K562 (cell line): ENCODE measurements at regions not wholly inside any gene's neighbourhood (a gene's known extent, or its start where the extent isn't known, plus 50 kb on each side); places are given as distances from the start of the nearest gene placed in this dataset.

Source experiments
- CBX5 ChIP-seq: IDR thresholded peaks from 2 replicates; pipeline ENCODE4 v1.6.1; 2014; ENCODE audit warnings: low read depth, borderline replicate concordance
- CHD2 ChIP-seq: IDR thresholded peaks from 2 replicates; pipeline ENCODE4 v1.6.1; 2011; ENCODE audit warnings: low read depth, low read length
- KLF16 ChIP-seq: IDR thresholded peaks from 2 replicates; pipeline ENCODE4 v1.6.1; 2016; ENCODE audit warnings: antibody characterized with exemption
- POLR2A ChIP-seq: fragments of 450-650 bp; conservative IDR thresholded peaks from 2 replicates; pipeline ENCODE4 v1.6.1; 2016
- RFX5 ChIP-seq: IDR thresholded peaks from 2 replicates; pipeline ENCODE4 v1.6.1; 2011; ENCODE audit warnings: low read depth, mild to moderate bottlenecking, improper control_type of control experiment, low read length
- SIN3A ChIP-seq, 2 experiments: fragments of 150-350 bp in 1 of 2; IDR thresholded peaks; 2 replicates each; pipeline ENCODE4 v1.6.1; 2011 to 2016; ENCODE audit warnings: borderline replicate concordance in 2 of 2, low read depth in 2 of 2, low read length in 2 of 2, mild to moderate bottlenecking in 2 of 2, moderate library complexity in 2 of 2; ENCODE audit not compliant: control insufficient read depth in 1 of 2
- TF ChIP-seq, protein P1 (sequence below): sonication (generic); formaldehyde crosslinking; IDR thresholded peaks from 2 replicates; pipeline ENCODE4 v1.8.1; 2023; ENCODE audit warnings: mild to moderate bottlenecking, missing genetic modification reagents

DNA sequence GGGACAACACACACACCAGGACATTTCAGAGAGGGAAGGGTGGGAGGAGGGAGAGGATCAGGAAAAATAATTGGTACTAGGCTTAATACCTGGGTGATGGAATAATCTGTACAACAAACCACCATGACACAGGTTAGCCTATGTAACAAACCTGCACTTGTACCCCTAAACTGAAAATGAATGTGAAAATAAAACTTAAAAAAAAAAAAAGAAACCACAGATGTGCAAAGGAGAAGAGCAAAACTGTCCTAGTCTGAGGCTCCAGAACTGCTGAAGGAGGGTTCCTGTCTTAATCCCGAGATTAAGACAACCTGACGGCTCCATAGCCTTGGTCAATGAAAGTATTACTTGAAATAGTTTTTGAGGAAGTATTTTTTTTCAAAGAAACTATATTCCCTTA, 423.0 kb downstream of the NEBL start:
- TF ChIP-seq, protein P1, sequence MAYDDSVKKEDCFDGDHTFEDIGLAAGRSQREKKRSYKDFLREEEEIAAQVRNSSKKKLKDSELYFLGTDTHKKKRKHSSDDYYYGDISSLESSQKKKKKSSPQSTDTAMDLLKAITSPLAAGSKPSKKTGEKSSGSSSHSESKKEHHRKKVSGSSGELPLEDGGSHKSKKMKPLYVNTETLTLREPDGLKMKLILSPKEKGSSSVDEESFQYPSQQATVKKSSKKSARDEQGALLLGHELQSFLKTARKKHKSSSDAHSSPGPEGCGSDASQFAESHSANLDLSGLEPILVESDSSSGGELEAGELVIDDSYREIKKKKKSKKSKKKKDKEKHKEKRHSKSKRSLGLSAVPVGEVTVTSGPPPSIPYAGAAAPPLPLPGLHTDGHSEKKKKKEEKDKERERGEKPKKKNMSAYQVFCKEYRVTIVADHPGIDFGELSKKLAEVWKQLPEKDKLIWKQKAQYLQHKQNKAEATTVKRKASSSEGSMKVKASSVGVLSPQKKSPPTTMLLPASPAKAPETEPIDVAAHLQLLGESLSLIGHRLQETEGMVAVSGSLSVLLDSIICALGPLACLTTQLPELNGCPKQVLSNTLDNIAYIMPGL (CRISPR knock-in tag) = no peak
- TF ChIP-seq POLR2A (no peak), CBX5 (no peak), KLF16 (no peak), SIN3A (IDR thresholded peaks at IDR 0.05; ENCODE audit: borderline replicate concordance in 2 of 2, control insufficient read depth in 1 of 2, low read depth in 2 of 2, low read length in 2 of 2) (no peak), CHD2 (no peak), RFX5 (no peak)
